IMR-90 (cell line): ENCODE measurements at regions not wholly inside any gene's neighbourhood (a gene's known extent, or its start where the extent isn't known, plus 50 kb on each side); places are given as distances from the start of the nearest gene placed in this dataset.

Source experiments
- ATAC-seq: fragments of 200-7000 bp; cut with Tn5 transposase; 2 replicates; pipeline ENCODE4 v1.9.1; 2020; ENCODE audit warnings: low read depth, mild to moderate bottlenecking, moderate library complexity
- BruUV-seq: library from RNA; stranded (reverse); fragments of 400-500 nt; replicated peaks from 2 replicates; lab custom pipeline; 2021; lab: Mats Ljungman, UMichigan
- CTCF ChIA-PET: fragments of 300-600 bp; formaldehyde crosslinking; extraction: SDS; loops from one replicate; lab custom pipeline; 2021; ENCODE audit warnings: antibody characterized with exemption; lab: Yijun Ruan, JAX
- POLR2A ChIA-PET: fragments of 300-600 bp; sonication (Branson Sonifier 250); formaldehyde crosslinking; loops from one replicate; lab custom pipeline; 2022; ENCODE audit warnings: antibody characterized with exemption; ENCODE audit not compliant: unreplicated experiment; lab: Charles Lee
- DNase-seq: peaks from one replicate; pipeline ENCODE4 v3.0.0; 2013
- H2AFZ ChIP-seq: replicated peaks from 2 replicates; pipeline ENCODE3; 2013; ENCODE audit warnings: low read length, mild to moderate bottlenecking; ENCODE audit not compliant: poor library complexity
- H2AK5ac ChIP-seq: 2 replicates; pipeline ENCODE4 v1.6.1; 2013; ENCODE audit warnings: low read depth, low read length, inconsistent platforms
- H2AK9ac ChIP-seq: replicated peaks from 2 replicates; pipeline ENCODE3; 2013; ENCODE audit warnings: mild to moderate bottlenecking, low read depth, low read length, moderate library complexity; ENCODE audit not compliant: poor library complexity
- H2BK120ac ChIP-seq: 2 replicates; pipeline ENCODE4 v1.6.1; 2013; ENCODE audit warnings: low read depth, low read length, inconsistent platforms
- H2BK15ac ChIP-seq: 3 replicates; pipeline ENCODE4 v1.6.1; 2013; ENCODE audit warnings: low read depth, low read length, inconsistent platforms
- H2BK20ac ChIP-seq: 2 replicates; pipeline ENCODE4 v1.6.1; 2013; ENCODE audit warnings: low read depth, mild to moderate bottlenecking, inconsistent platforms, low read length, moderate library complexity
- H2BK5ac ChIP-seq: 2 replicates; pipeline ENCODE4 v1.6.1; 2013; ENCODE audit warnings: mild to moderate bottlenecking, low read depth, low read length, inconsistent platforms; ENCODE audit not compliant: poor library complexity, severe bottlenecking
- H3K14ac ChIP-seq: replicated peaks from 2 replicates; pipeline ENCODE4 v1.6.1; 2013; ENCODE audit warnings: low read depth, low read length, inconsistent platforms
- H3K18ac ChIP-seq: 2 replicates; pipeline ENCODE4 v1.6.1; 2013; ENCODE audit warnings: low read depth, low read length, control low read depth
- H3K23ac ChIP-seq: 2 replicates; pipeline ENCODE4 v1.6.1; 2013; ENCODE audit warnings: low read depth, low read length, inconsistent platforms
- H3K27ac ChIP-seq: 2 replicates; pipeline ENCODE4 v1.5.1; 2013; ENCODE audit warnings: mild to moderate bottlenecking, control low read depth, low read length; ENCODE audit not compliant: insufficient read depth
- H3K27me3 ChIP-seq: 2 replicates; pipeline ENCODE4 v1.6.1; 2013; ENCODE audit warnings: low read length; ENCODE audit not compliant: control insufficient read depth, insufficient read depth
- H3K36me3 ChIP-seq: 2 replicates; pipeline ENCODE4 v1.6.1; 2013; ENCODE audit warnings: low read length, mixed read lengths; ENCODE audit not compliant: control insufficient read depth, insufficient read depth
- H3K4ac ChIP-seq: 2 replicates; pipeline ENCODE4 v1.6.1; 2013; ENCODE audit warnings: low read depth, low read length, inconsistent platforms
- H3K4me1 ChIP-seq: 2 replicates; pipeline ENCODE4 v1.6.1; 2013; ENCODE audit warnings: low read length, mixed read lengths; ENCODE audit not compliant: control insufficient read depth, insufficient read depth
- H3K4me2 ChIP-seq: 2 replicates; pipeline ENCODE4 v1.6.1; 2013; ENCODE audit warnings: low read depth, mild to moderate bottlenecking, control low read depth, low read length, moderate library complexity
- H3K4me3 ChIP-seq: 2 replicates; pipeline ENCODE4 v1.5.1; 2013; ENCODE audit warnings: low read depth, mild to moderate bottlenecking, control low read depth, low read length, moderate library complexity; ENCODE audit not compliant: insufficient read depth
- H3K56ac ChIP-seq: 2 replicates; pipeline ENCODE4 v1.6.1; 2013; ENCODE audit warnings: low read length, inconsistent platforms; ENCODE audit not compliant: insufficient read depth; ENCODE audit errors: extremely low read depth
- H3K79me1 ChIP-seq, 2 experiments: 2 replicates each; pipeline ENCODE4 v1.6.1; 2013; ENCODE audit warnings: low read length in 2 of 2, inconsistent platforms in 1 of 2, low read depth in 1 of 2
- H3K9ac ChIP-seq: 2 replicates; pipeline ENCODE4 v1.6.1; 2013; ENCODE audit warnings: low read depth, low read length, control low read depth
- H3K9me1 ChIP-seq: 2 replicates; pipeline ENCODE4 v1.6.1; 2013; ENCODE audit warnings: low read length, inconsistent platforms; ENCODE audit not compliant: insufficient read depth
- H3K9me3 ChIP-seq: 2 replicates; pipeline ENCODE4 v1.6.1; 2013; ENCODE audit warnings: low read length; ENCODE audit not compliant: control insufficient read depth, insufficient read depth
- H4K20me1 ChIP-seq: 2 replicates; pipeline ENCODE4 v1.6.1; 2013; ENCODE audit warnings: low read length, inconsistent platforms; ENCODE audit not compliant: insufficient read depth
- H4K5ac ChIP-seq: 2 replicates; pipeline ENCODE4 v1.6.1; 2013; ENCODE audit warnings: mild to moderate bottlenecking, low read depth, low read length, control low read depth
- H4K8ac ChIP-seq, 2 experiments: 2 replicates each; pipeline ENCODE4 v1.6.1; 2013; ENCODE audit warnings: low read depth in 2 of 2, low read length in 2 of 2, control low read depth in 1 of 2, inconsistent platforms in 1 of 2
- H4K91ac ChIP-seq: 2 replicates; pipeline ENCODE4 v1.6.1; 2013; ENCODE audit warnings: low read depth, low read length, inconsistent platforms; ENCODE audit not compliant: insufficient read depth
- CTCF ChIP-seq: conservative IDR thresholded peaks from 2 replicates; pipeline ENCODE4 v1.5.1; 2012; ENCODE audit warnings: mild to moderate bottlenecking, low read depth, low read length, improper control_type of control experiment
- FOS ChIP-seq: fragments of 150-350 bp; IDR thresholded peaks from 2 replicates; pipeline ENCODE4 v1.6.1; 2016; ENCODE audit warnings: low read depth, low read length
- MAZ ChIP-seq: IDR thresholded peaks from 2 replicates; pipeline ENCODE4 v1.6.1; 2012; ENCODE audit warnings: low read depth, mild to moderate bottlenecking, low read length, improper control_type of control experiment, moderate library complexity, borderline replicate concordance
- POLR2A ChIP-seq: IDR thresholded peaks from 2 replicates; pipeline ENCODE4 v1.6.1; 2012; ENCODE audit warnings: mild to moderate bottlenecking, low read depth, low read length
- RCOR1 ChIP-seq: IDR thresholded peaks from 2 replicates; pipeline ENCODE4 v1.6.1; 2012; ENCODE audit warnings: mild to moderate bottlenecking, low read length, improper control_type of control experiment; ENCODE audit not compliant: insufficient replicate concordance
- SMC3 ChIP-seq: fragments of 150-350 bp; IDR thresholded peaks from 2 replicates; pipeline ENCODE4 v1.6.1; 2016; ENCODE audit warnings: low read depth, mild to moderate bottlenecking, antibody characterized with exemption, low read length, moderate library complexity
- WGBS, 2 experiments: methylation state at CpG; one replicate each; pipeline versions ENCODE4 v1.1.5 to v1.1.7; 2013; ENCODE audit warnings: missing lambda C conversion rate in 2 of 2; ENCODE audit not compliant: insufficient read length in 1 of 2; ENCODE audit errors: extremely low coverage in 2 of 2; 5-methylcytosine and 5-hydroxymethylcytosine counted together
- dilution Hi-C: fragments of 300-500 bp; cut with HindIII; formaldehyde crosslinking; loops from one replicate; pipeline ENCODE4 v1.14.3; 2018; ENCODE audit warnings: low sequenced_read_pairs; ENCODE audit not compliant: unreplicated experiment
- in situ Hi-C: fragments of 300-500 bp; cut with MboI; formaldehyde crosslinking; loops from 3 replicates; pipeline ENCODE4 v1.14.3; 2019; ENCODE audit warnings: low sequenced_read_pairs, inconsistent platforms, mixed read lengths
- intact Hi-C: fragments of 100-400 bp; cut with micrococcal nuclease; formaldehyde crosslinking; loops from 2 replicates; pipeline ENCODE4 v1.10.0; 2022

GRCh38 chr19:27860309-27860934 lies 1352.5 kb downstream of the UQCRFS1 start:
- H4K91ac ChIP-seq, result no peak overlapping the region
- no peaks in the 10 kb centered on the region for H4K20me1 ChIP-seq
- H3K56ac ChIP-seq, result no peak overlapping the region
- no peak overlapping the region for H3K27ac ChIP-seq
- H3K27me3 ChIP-seq, result no peaks in the 10 kb centered on the region
- H3K9me3 ChIP-seq, result peaks cover 22% of the 10 kb centered on the region
- in situ Hi-C loops, result no loop called here
- no peak overlapping the region for H3K23ac ChIP-seq
- H3K79me1 ChIP-seq, result no peaks in the 10 kb centered on the region
- H3K9ac ChIP-seq, result no peak overlapping the region
- H2BK120ac ChIP-seq, result no peak overlapping the region
- no peak overlapping the region for H3K14ac ChIP-seq
- CTCF ChIA-PET, result no interaction called here
- no peak overlapping the region for H3K18ac ChIP-seq
- H2BK15ac ChIP-seq, result no peak overlapping the region
- no peak overlapping the region for H2AK9ac ChIP-seq
- ATAC-seq (no peak), DNase-seq (no peak)
- no peak overlapping the region for H2AFZ ChIP-seq
- no peaks in the 10 kb centered on the region for H3K36me3 ChIP-seq
- no peak overlapping the region for H2AK5ac ChIP-seq
- 77% methylated on average over 7 of the region's 11 CpGs; no CpG with 5 or more reads in 1 of the 2 experiments for WGBS, 2 experiments
- H2BK5ac ChIP-seq, result no peak overlapping the region
- H3K4ac ChIP-seq, result no peak overlapping the region
- no peak overlapping the region for H3K4me3 ChIP-seq
- H3K9me1 ChIP-seq, result no peaks in the 10 kb centered on the region
- no peak overlapping the region for H4K8ac ChIP-seq
- POLR2A ChIA-PET, result no interaction called here
- dilution Hi-C loops, result no loop called here
- H3K4me1 ChIP-seq, result no peaks in the 10 kb centered on the region
- no peak overlapping the region for H4K5ac ChIP-seq
- no peak overlapping the region for H3K4me2 ChIP-seq
- no TSS peak for BruUV-seq
- no peak overlapping the region for H2BK20ac ChIP-seq
- TF ChIP-seq POLR2A (no peak), CTCF (no peak), SMC3 (no peak), MAZ (no peak), FOS (no peak), RCOR1 (no peak)
- intact Hi-C loops, result no loop called here
